ENCODE measurements at regions not wholly inside any gene's neighbourhood (a gene's known extent, or its start where the extent isn't known, plus 50 kb on each side); places are given as distances from the start of the nearest gene placed in this dataset.

- Histone ChIP-seq H3K4me1 (ENCODE audit: control insufficient read depth, insufficient read depth, low read length) (peaks cover 3% of the 10 kb centered on the region), H3K9ac (ENCODE audit: extremely low read depth, low read length, poor library complexity, severe bottlenecking) (no peak overlapping the region), H3K9me3 (ENCODE audit: control insufficient read depth, low read length) (no peaks in the 10 kb centered on the region), H3K27ac (ENCODE audit: low read depth, low read length) (no peak overlapping the region), H3K4me3 (ENCODE audit: low read length) (no peak overlapping the region), H3K36me3 (ENCODE audit: control insufficient read depth, insufficient read depth, low read length) (no peaks in the 10 kb centered on the region), H3K27me3 (ENCODE audit: control insufficient read depth, insufficient read depth, low read length, poor library complexity, severe bottlenecking) (no peaks in the 10 kb centered on the region)
- no peaks in the 10 kb centered on the region for H3K36me3 Mint-ChIP-seq (ENCODE audit: low read depth)
- no peaks in the 10 kb centered on the region for H3K27me3 Mint-ChIP-seq (ENCODE audit: insufficient read depth)
- no peak overlapping the region for H3K4me3 Mint-ChIP-seq
- 83 to 90% methylated on average over 4 to 5 of the region's 5 CpGs for WGBS, 2 experiments (ENCODE audit: insufficient coverage in 1 of 2, insufficient read length in 1 of 2)
- H3K27ac Mint-ChIP-seq: no peak overlapping the region
- TF ChIP-seq CTCF (conservative IDR thresholded peaks at IDR 0.05): no peak
- H3K9me3 Mint-ChIP-seq: no peaks in the 10 kb centered on the region
- peaks cover 5% of the 10 kb centered on the region for H3K4me1 Mint-ChIP-seq
- no peak for DNase-seq
Observed at GRCh38 chr5:128002425-128002824, 81.1 kb upstream of the SLC12A2 start.

DNA sequence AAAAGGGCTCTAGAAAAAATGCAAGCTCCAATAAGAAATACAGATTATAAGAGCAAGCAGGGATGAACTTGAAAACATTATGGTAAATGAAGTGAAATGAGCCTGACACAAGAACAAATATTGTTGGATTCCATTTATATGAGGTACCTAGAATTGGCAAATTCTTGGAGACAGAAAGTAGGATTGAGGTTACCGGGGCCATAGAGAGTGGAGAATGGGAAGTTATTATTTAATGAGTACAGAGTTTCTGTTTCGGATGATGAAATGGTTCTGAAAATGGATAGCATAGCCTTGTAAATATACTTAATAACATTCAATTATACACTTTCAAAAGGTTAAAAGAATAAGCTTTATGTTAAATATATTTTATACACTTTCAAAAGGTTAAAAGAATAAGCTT lies 75.6 kb upstream of the SLC12A2 start:
- H3K27me3 Mint-ChIP-seq (ENCODE audit: insufficient read depth): no peaks in the 10 kb centered on the region
- H3K27me3 ChIP-seq (ENCODE audit: control insufficient read depth, insufficient read depth, low read length, poor library complexity, severe bottlenecking): no peaks in the 10 kb centered on the region
- no peak overlapping the region for H3K4me3 ChIP-seq (ENCODE audit: low read length)
- no peaks in the 10 kb centered on the region for H3K36me3 ChIP-seq (ENCODE audit: control insufficient read depth, insufficient read depth, low read length)
- WGBS, 2 experiments (ENCODE audit: insufficient coverage in 1 of 2, insufficient read length in 1 of 2): 94% methylated on average over 1 of the region's 2 CpGs; no CpG with 5 or more reads in 1 of the 2 experiments
- H3K9ac ChIP-seq (ENCODE audit: extremely low read depth, low read length, poor library complexity, severe bottlenecking): no peak overlapping the region
- peaks cover 5% of the 10 kb centered on the region for H3K4me1 ChIP-seq (ENCODE audit: control insufficient read depth, insufficient read depth, low read length)
- H3K36me3 Mint-ChIP-seq (ENCODE audit: low read depth): no peaks in the 10 kb centered on the region
- no peak for TF ChIP-seq CTCF (conservative IDR thresholded peaks at IDR 0.05)
- no peaks in the 10 kb centered on the region for H3K9me3 ChIP-seq (ENCODE audit: control insufficient read depth, low read length)
- H3K27ac Mint-ChIP-seq: no peak overlapping the region
- H3K27ac ChIP-seq (ENCODE audit: low read depth, low read length): no peak overlapping the region
- no peak for DNase-seq
- no peak overlapping the region for H3K4me3 Mint-ChIP-seq
- H3K9me3 Mint-ChIP-seq: no peaks in the 10 kb centered on the region
- H3K4me1 Mint-ChIP-seq: peaks cover 28% of the 10 kb centered on the region

GRCh38 chr5:128009403-128009802 lies 74.2 kb upstream of the SLC12A2 start:
- no peaks in the 10 kb centered on the region for H3K36me3 Mint-ChIP-seq (ENCODE audit: low read depth)
- H3K9me3 ChIP-seq (ENCODE audit: control insufficient read depth, low read length): no peaks in the 10 kb centered on the region
- peak; percentile 87 for DNase-seq
- peak overlapping the region; percentile 56 for H3K27ac Mint-ChIP-seq
- no peaks in the 10 kb centered on the region for H3K9me3 Mint-ChIP-seq
- H3K4me1 ChIP-seq (ENCODE audit: control insufficient read depth, insufficient read depth, low read length): peaks cover 5% of the 10 kb centered on the region
- no peaks in the 10 kb centered on the region for H3K27me3 Mint-ChIP-seq (ENCODE audit: insufficient read depth)
- H3K4me3 Mint-ChIP-seq: no peak overlapping the region
- no peaks in the 10 kb centered on the region for H3K36me3 ChIP-seq (ENCODE audit: control insufficient read depth, insufficient read depth, low read length)
- H3K27ac ChIP-seq (ENCODE audit: low read depth, low read length): no peak overlapping the region
- TF ChIP-seq CTCF (conservative IDR thresholded peaks at IDR 0.05): no peak
- peaks cover 28% of the 10 kb centered on the region for H3K4me1 Mint-ChIP-seq
- no peaks in the 10 kb centered on the region for H3K27me3 ChIP-seq (ENCODE audit: control insufficient read depth, insufficient read depth, low read length, poor library complexity, severe bottlenecking)
- H3K9ac ChIP-seq (ENCODE audit: extremely low read depth, low read length, poor library complexity, severe bottlenecking): no peak overlapping the region
- no peak overlapping the region for H3K4me3 ChIP-seq (ENCODE audit: low read length)

All from endodermal cell (in vitro differentiated cells).